Cardiac fibroblast (primary cell): ENCODE measurements at regions not wholly inside any gene's neighbourhood (a gene's known extent, or its start where the extent isn't known, plus 50 kb on each side); places are given as distances from the start of the nearest gene placed in this dataset.
"Not testable (repeated sequence)": the region's sequence is repeated elsewhere in the genome, so short reads cannot be mapped to it uniquely, and the experiment has no call there.

Experiments used
- DNase-seq, 2 donors: peaks; one replicate each; pipeline versions ENCODE4 v3.0.0 to v3.0.0-alpha.2; 2010; ENCODE audit warnings: low read depth in 2 of 2
- H3K4me3 ChIP-seq, 2 donors: replicated peaks in 1 of 2; 1 replicate in 1 of 2; 2 replicates in 1 of 2; pipeline ENCODE4 v1.5.1; 2011; ENCODE audit warnings: low read depth in 2 of 2, low read length in 2 of 2, mild to moderate bottlenecking in 2 of 2, moderate library complexity in 1 of 2
- TF ChIP-seq, protein P1 (sequence below): IDR thresholded peaks from one replicate; pipeline ENCODE4 v1.5.1; 2011; ENCODE audit warnings: low read depth, mild to moderate bottlenecking, low read length, inconsistent platforms

DNA sequence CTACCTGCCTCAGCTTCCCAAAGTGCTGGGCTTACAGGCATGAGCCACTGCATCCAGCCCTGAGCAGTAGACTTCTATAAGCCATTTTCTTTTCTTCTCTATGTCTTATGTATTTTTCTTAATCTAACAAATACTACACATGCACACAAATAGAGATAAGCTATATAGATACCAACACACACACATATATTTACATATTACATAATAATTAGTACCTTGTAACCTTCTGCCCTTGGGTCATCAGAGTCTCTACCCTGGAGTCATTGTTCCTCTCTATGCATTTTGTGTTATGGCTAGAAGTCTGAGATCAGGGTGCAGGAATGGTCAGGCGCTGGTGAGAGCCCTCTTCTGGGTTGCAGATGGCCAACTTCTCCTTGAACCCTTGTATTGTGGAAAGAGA lies 154.0 kb upstream of the PTPRG start:
- TF ChIP-seq, protein P1, sequence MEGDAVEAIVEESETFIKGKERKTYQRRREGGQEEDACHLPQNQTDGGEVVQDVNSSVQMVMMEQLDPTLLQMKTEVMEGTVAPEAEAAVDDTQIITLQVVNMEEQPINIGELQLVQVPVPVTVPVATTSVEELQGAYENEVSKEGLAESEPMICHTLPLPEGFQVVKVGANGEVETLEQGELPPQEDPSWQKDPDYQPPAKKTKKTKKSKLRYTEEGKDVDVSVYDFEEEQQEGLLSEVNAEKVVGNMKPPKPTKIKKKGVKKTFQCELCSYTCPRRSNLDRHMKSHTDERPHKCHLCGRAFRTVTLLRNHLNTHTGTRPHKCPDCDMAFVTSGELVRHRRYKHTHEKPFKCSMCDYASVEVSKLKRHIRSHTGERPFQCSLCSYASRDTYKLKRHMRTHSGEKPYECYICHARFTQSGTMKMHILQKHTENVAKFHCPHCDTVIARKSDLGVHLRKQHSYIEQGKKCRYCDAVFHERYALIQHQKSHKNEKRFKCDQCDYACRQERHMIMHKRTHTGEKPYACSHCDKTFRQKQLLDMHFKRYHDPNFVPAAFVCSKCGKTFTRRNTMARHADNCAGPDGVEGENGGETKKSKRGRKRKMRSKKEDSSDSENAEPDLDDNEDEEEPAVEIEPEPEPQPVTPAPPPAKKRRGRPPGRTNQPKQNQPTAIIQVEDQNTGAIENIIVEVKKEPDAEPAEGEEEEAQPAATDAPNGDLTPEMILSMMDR: no peak
- H3K4me3 ChIP-seq: no peak overlapping the region
- no peak for DNase-seq

DNA sequence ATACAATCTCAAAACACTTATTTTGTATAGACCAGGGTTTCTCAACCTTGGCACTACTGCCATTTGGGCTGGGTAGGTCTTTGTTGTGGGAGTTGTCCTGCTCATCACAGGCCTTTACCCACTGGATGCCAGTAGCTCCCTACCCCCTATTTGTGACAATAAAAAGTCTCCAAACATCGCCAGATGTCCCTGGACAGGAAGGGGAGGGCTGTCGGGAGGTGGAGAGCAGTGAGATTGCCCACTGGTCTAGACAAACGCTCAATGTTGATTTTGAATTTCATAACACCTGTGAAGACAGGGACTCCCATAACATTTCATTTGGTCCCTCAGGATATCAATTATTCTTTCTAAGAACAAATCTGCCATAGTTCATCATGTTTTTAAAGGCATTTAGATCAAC lies 151.7 kb upstream of the PTPRG start:
- TF ChIP-seq, protein P1: no peak
- no peak overlapping the region for H3K4me3 ChIP-seq

DNA sequence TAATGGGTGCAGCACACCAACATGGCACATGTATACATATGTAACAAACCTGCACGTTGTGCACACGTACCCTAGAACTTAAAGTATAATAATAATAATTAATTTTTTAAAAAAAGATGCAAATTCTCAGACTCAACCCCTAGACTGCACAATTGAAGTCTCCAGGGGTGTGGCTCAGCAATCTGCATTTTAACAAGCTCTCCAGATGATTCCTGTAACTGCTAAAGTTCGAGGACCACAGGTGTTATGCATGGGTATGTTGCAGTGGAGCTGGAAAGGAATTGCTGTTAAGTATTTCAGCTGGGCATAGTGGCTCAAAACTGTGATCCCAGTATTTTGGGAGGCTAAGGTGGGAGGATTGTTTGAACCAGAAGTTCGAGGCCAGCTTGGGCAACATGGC lies 151.0 kb upstream of the PTPRG start:
- not testable (repeated sequence) for H3K4me3 ChIP-seq, DNase-seq

More for the DNA sequence above, 151.7 kb upstream of the PTPRG start:
- no peak for DNase-seq

DNA sequence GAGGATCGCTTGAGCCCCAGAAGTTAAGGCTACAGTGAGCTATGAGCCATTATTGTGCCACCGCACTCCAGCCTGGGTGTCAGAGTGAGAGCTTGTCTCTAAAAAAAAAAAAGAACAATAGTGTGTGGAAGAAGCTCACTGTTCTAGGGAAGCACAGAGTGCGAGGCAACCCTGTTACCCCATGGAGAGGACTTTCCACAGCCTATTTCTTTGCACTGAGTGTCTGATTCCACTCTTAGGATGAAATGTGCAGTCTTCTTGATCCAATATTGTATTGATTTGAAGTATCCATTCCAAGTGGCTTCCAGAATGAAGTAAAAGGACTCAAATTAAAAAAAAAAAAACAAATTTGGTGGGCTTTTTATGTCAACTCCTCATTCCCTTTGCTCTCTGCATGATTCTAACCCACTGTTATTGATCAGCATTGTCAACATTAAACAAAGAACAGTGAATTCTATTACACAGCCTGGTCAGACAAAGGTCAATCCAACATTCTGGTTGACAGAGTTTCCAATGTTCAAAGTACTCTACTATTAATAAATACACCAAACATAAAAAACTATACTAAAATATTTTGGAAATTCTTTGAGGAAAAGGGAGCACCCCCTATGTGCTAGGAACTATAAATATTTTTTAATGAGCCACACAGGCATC lies 150.2 kb upstream of the PTPRG start:
- TF ChIP-seq, protein P1: no peak
- DNase-seq: no peak

DNA sequence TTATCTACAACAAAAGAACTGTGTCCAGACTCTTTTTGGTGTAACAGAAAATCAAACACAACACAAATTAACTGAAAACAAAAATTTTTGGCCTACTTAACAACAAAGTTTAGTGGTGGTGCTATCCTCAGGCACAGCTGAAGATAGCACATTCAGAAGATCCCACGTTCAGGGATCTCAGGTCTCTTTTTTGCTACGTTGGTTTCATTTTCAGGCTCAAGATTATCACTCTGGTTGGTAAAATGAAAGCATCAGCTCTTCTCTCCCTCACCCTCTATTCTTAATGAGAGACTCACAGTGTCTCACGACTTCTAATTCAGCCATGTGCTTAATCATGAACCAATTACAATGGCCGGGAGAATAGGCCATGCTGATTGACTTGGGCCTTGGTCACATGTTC lies 146.9 kb upstream of the PTPRG start:
- TF ChIP-seq, protein P1: no peak
- H3K4me3 ChIP-seq: no peak overlapping the region
- DNase-seq: no peak

More for the DNA sequence above, 150.2 kb upstream of the PTPRG start:
- no peak overlapping the region for H3K4me3 ChIP-seq

DNA sequence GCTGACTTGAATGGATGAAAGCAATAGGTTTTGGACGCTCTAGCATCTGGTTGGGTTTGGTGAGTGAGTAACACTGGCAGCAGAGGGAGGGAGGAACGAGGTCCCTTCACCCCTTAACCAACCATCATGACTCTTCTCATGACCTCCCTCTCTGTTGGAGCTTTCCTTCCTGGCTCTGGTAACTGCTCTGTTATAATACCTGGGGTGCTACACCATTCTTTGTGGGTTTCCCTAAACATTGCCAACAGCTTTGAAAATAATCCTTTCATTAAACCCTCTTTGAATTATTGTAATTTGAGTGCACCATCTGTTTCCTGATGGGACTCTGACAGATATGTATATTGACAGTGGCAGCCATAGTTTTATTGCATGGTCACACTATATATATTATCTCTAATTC lies 146.2 kb upstream of the PTPRG start:
- TF ChIP-seq, protein P1: no peak
- H3K4me3 ChIP-seq: no peak overlapping the region
- no peak for DNase-seq

DNA sequence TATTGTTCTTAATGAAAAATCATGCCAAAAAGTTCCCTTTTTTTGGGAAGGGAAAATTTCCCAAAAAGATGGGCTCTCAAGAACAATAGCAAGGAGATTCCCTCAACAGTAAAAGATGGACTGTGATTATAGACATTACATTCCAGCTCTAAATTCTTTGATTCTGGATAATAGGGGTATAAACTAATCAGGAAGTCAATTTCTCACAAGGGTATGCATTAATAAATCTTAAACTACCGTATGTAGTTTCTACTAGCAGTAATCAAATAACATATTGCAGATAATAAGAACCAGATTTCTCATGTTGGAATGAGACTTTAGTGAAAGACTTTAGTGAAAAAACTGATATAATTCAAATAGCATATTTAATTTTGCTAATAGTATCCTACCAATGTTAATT lies 144.8 kb upstream of the PTPRG start:
- no peak overlapping the region for H3K4me3 ChIP-seq
- TF ChIP-seq, protein P1: no peak
- DNase-seq: no peak
